MCF 10A (cell line): ENCODE measurements at regions not wholly inside any gene's neighbourhood (a gene's known extent, or its start where the extent isn't known, plus 50 kb on each side); places are given as distances from the start of the nearest gene placed in this dataset.

Experiments
- BruUV-seq: library from RNA; stranded (reverse); fragments of 400-500 nt; replicated peaks from 2 replicates; lab custom pipeline; 2021; lab: Mats Ljungman, UMichigan
- CTCF ChIA-PET: fragments of 300-600 bp; sonication (Branson Sonifier 250); formaldehyde crosslinking; extraction: SDS; loops from one replicate; lab custom pipeline; 2021; ENCODE audit warnings: antibody characterized with exemption, inconsistent platforms; lab: Yijun Ruan, JAX
- POLR2A ChIA-PET: fragments of 300-600, 350-650 bp; sonication (Branson Sonifier 250); formaldehyde crosslinking; extraction: SDS; loops from one replicate; lab custom pipeline; 2020; ENCODE audit warnings: antibody characterized with exemption, inconsistent platforms; lab: Yijun Ruan, JAX
- DNase-seq: peaks from one replicate; pipeline ENCODE4 v3.0.0-alpha.2; 2018; ENCODE audit not compliant: unreplicated experiment
- H3K27ac Mint-ChIP-seq: one replicate; pipeline ENCODE4 v1.8.0; 2022; ENCODE audit warnings: mild to moderate bottlenecking, low read depth, mixed read lengths; ENCODE audit not compliant: unreplicated experiment
- H3K27me3 Mint-ChIP-seq: one replicate; pipeline ENCODE4 v1.8.0; 2022; ENCODE audit warnings: mixed read lengths; ENCODE audit not compliant: insufficient read depth, unreplicated experiment
- H3K36me3 Mint-ChIP-seq: one replicate; pipeline ENCODE4 v1.8.0; 2022; ENCODE audit warnings: mild to moderate bottlenecking, moderate library complexity, mixed read lengths; ENCODE audit not compliant: insufficient read depth, unreplicated experiment
- H3K4me1 Mint-ChIP-seq: one replicate; pipeline ENCODE4 v1.8.0; 2022; ENCODE audit warnings: mixed read lengths; ENCODE audit not compliant: insufficient read depth, unreplicated experiment
- H3K4me3 Mint-ChIP-seq: one replicate; pipeline ENCODE4 v1.8.0; 2022; ENCODE audit warnings: mild to moderate bottlenecking, moderate library complexity, mixed read lengths; ENCODE audit not compliant: unreplicated experiment
- H3K9me3 Mint-ChIP-seq: one replicate; pipeline ENCODE4 v1.8.0; 2022; ENCODE audit warnings: mixed read lengths; ENCODE audit not compliant: unreplicated experiment
- intact Hi-C: fragments of 100-400 bp; cut with micrococcal nuclease; formaldehyde crosslinking; loops from 2 replicates; pipeline ENCODE4 v1.14.1; 2022
- TF ChIP-seq, protein P1 (sequence below): fragments of 200-600 bp; IDR thresholded peaks from one replicate; pipeline ENCODE4 v1.8.0; 2022; ENCODE audit warnings: antibody characterized with exemption, mild to moderate bottlenecking; ENCODE audit not compliant: unreplicated experiment

DNA sequence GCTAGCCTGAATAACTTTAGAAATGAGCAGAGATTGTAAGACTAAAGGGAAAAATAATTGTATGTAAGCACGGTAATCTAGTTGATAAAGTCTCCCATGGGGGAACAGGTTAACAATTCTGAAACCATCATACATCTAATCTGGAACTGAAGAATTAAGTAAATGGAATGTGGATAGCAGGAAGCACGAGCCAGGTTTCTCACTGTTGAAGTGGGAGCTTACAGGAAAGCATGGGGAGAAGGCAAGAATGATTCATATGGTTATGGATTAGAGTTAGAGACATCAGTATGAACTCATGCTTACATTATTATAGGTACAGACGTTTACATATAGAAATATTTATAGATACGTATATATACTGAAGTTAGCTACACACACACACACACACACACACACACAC is 83.0 kb downstream of the LEPR start:
- ChIA-PET CTCF (interaction anchor here (0.5 kb wide), 1 partner anchor 23 kb away, joined by 3 read pairs; no protein-coding TSS in a partner anchor), POLR2A (no interaction called here)
- intact Hi-C loops = no loop called here
- H3K4me3 Mint-ChIP-seq = no peak overlapping the region
- H3K27ac Mint-ChIP-seq = no peak overlapping the region
- peaks cover 5% of the 10 kb centered on the region for H3K4me1 Mint-ChIP-seq
- BruUV-seq = no TSS peak
- H3K36me3 Mint-ChIP-seq = no peaks in the 10 kb centered on the region
- TF ChIP-seq, protein P1, sequence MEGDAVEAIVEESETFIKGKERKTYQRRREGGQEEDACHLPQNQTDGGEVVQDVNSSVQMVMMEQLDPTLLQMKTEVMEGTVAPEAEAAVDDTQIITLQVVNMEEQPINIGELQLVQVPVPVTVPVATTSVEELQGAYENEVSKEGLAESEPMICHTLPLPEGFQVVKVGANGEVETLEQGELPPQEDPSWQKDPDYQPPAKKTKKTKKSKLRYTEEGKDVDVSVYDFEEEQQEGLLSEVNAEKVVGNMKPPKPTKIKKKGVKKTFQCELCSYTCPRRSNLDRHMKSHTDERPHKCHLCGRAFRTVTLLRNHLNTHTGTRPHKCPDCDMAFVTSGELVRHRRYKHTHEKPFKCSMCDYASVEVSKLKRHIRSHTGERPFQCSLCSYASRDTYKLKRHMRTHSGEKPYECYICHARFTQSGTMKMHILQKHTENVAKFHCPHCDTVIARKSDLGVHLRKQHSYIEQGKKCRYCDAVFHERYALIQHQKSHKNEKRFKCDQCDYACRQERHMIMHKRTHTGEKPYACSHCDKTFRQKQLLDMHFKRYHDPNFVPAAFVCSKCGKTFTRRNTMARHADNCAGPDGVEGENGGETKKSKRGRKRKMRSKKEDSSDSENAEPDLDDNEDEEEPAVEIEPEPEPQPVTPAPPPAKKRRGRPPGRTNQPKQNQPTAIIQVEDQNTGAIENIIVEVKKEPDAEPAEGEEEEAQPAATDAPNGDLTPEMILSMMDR = no peak
- DNase-seq = no peak
- H3K9me3 Mint-ChIP-seq = no peaks in the 10 kb centered on the region
- H3K27me3 Mint-ChIP-seq = no peaks in the 10 kb centered on the region

DNA sequence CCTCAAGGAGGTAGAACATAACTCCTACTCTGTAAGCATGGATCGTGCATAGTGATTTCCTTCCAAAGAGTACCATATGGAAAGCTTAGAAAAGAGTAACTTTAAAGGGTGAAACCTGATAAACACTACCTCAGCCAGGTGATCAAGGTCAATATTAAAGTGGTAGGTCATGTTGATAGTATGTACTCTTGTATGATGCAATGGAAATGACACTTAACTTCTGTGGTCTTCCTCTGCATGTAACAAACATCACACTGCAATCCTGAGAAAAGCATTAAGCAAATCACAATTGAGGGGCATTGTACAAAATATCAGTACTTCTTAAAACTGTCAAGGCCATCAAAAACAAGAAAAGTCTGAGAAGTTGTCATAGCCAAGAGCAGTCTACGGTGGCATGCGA is 83.8 kb downstream of the LEPR start:
- Mint-ChIP-seq H3K36me3 (no peaks in the 10 kb centered on the region), H3K4me1 (peaks cover 5% of the 10 kb centered on the region), H3K27ac (no peak overlapping the region), H3K4me3 (no peak overlapping the region), H3K27me3 (no peaks in the 10 kb centered on the region), H3K9me3 (no peaks in the 10 kb centered on the region)
- intact Hi-C loops = no loop called here
- BruUV-seq = no TSS peak
- ChIA-PET POLR2A (no interaction called here), CTCF (no interaction called here)
- no peak for DNase-seq
- TF ChIP-seq, protein P1 = no peak

DNA sequence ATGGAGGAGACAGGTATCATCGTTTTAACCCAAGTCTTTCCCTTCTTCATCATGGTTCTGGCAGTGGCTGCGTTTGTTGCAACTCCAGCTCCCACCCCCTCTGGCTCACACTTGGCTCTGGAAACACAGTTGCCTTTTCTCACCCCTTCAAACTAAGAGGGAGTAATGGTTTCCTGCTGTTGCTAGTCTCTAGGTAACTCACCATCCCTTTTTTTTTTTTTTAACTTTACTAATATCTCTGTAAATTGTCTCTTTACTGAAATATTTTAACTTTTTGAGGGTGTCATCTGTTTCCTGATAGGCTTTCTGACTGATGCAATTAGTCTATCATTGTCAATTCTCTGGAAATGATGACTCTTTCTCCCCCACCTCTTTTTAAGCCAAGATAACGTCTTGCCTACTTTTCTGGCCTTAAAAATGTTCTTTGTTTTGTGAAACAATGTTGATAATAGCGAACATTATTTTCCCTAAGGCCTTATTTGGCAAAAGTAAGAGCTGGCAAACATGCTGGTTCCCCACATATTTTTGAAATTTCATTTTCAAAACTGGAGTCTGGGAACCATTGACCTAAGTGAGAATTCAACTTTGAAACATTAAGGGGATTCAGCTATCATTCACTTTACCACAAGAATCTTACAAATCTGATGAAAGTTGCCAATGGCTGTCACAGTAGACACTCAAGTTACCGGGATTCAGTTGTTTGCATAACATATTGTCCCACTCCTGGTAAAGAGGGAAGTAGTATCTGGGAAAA is 85.3 kb downstream of the LEPR start:
- no peak overlapping the region for H3K4me3 Mint-ChIP-seq
- TF ChIP-seq, protein P1 = no peak
- H3K4me1 Mint-ChIP-seq = peaks cover 12% of the 10 kb centered on the region
- ChIA-PET CTCF (interaction anchor here (0.7 kb wide), 1 partner anchor 737 kb away, joined by 3 read pairs; no protein-coding TSS in a partner anchor), POLR2A (no interaction called here)
- intact Hi-C loops = no loop called here
- H3K27ac Mint-ChIP-seq = no peak overlapping the region
- no peaks in the 10 kb centered on the region for H3K9me3 Mint-ChIP-seq
- no peaks in the 10 kb centered on the region for H3K27me3 Mint-ChIP-seq
- DNase-seq = no peak
- no TSS peak for BruUV-seq
- no peaks in the 10 kb centered on the region for H3K36me3 Mint-ChIP-seq

DNA sequence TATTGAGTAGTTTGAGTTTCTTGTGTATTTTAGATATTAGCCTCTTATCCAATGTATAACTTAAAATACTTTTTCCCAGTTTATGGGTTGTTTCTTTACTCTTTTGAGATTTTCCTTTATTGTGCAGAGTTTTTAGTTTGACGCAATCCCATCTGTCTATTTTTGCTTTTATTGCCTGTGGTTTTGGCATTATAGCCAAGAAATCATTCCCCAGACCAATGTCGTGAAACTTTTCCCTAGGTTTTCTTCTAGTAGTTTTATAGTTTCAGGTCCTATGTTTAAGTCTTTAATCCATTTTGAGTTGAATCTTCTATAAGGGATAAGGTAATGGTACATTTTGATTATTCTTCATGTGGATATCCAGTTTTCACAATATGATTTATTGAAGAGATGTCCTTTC is 87.6 kb downstream of the LEPR start:
- no peak overlapping the region for H3K27ac Mint-ChIP-seq
- POLR2A ChIA-PET = no interaction called here
- CTCF ChIA-PET = interaction anchor here (0.5 kb wide), 1 partner anchor 261 kb away, joined by 4 read pairs; no protein-coding TSS in a partner anchor
- TF ChIP-seq, protein P1 = no peak
- peaks cover 7% of the 10 kb centered on the region for H3K4me1 Mint-ChIP-seq
- intact Hi-C loops = no loop called here
- H3K4me3 Mint-ChIP-seq = no peak overlapping the region
- no peaks in the 10 kb centered on the region for H3K9me3 Mint-ChIP-seq
- H3K36me3 Mint-ChIP-seq = no peaks in the 10 kb centered on the region
- BruUV-seq = no TSS peak
- no peaks in the 10 kb centered on the region for H3K27me3 Mint-ChIP-seq
- DNase-seq = no peak
